Neural cell (in vitro differentiated cells): ENCODE measurements at regions not wholly inside any gene's neighbourhood (a gene's known extent, or its start where the extent isn't known, plus 50 kb on each side); places are given as distances from the start of the nearest gene placed in this dataset.

Experiments
- H2AFZ ChIP-seq: fragments of 200-600, 300-800 bp; sonication (generic), shearing (Covaris generic); 2 replicates; pipeline ENCODE4 v1.6.0; 2014; ENCODE audit warnings: low read depth, mild to moderate bottlenecking, antibody characterized with exemption, low read length, moderate library complexity
- H3F3A ChIP-seq: fragments of 200-600 bp; shearing (Covaris generic); 2 replicates; pipeline ENCODE4 v1.6.1; 2016; ENCODE audit warnings: mild to moderate bottlenecking, moderate library complexity, mixed read lengths, antibody characterized with exemption, low read length; ENCODE audit not compliant: insufficient read depth, poor library complexity, severe bottlenecking
- H3K27ac ChIP-seq: fragments of 200-600, 300-800 bp; sonication (generic), shearing (Covaris generic); 2 replicates; pipeline ENCODE4 v1.5.1; 2014; ENCODE audit warnings: mild to moderate bottlenecking, low read length, moderate library complexity
- H3K27me3 ChIP-seq: fragments of 300-800, 200-600 bp; sonication (generic), shearing (Covaris generic); 2 replicates; pipeline ENCODE4 v1.6.0; 2014; ENCODE audit warnings: mild to moderate bottlenecking, low read depth, low read length, moderate library complexity; ENCODE audit not compliant: insufficient read depth
- H3K36me3 ChIP-seq: fragments of 300-800, 200-600 bp; sonication (generic), shearing (Covaris generic); 2 replicates; pipeline ENCODE4 v1.5.1; 2014; ENCODE audit warnings: mild to moderate bottlenecking, antibody characterized with exemption, low read length, moderate library complexity; ENCODE audit not compliant: insufficient read depth
- H3K4me2 ChIP-seq: fragments of 300-800, 200-600 bp; sonication (generic), shearing (Covaris generic); 2 replicates; pipeline ENCODE4 v1.6.0; 2014; ENCODE audit warnings: mild to moderate bottlenecking, low read length
- H3K4me3 ChIP-seq: fragments of 300-800, 200-600 bp; sonication (generic), shearing (Covaris generic); 2 replicates; pipeline ENCODE4 v1.5.1; 2014; ENCODE audit warnings: mild to moderate bottlenecking, low read length, moderate library complexity
- H3K79me2 ChIP-seq: fragments of 200-600 bp; shearing (Covaris generic); replicated peaks from 2 replicates; pipeline ENCODE4 v1.6.0; 2014; ENCODE audit warnings: mild to moderate bottlenecking, low read length, moderate library complexity; ENCODE audit not compliant: insufficient read depth
- H3K9ac ChIP-seq: fragments of 300-800, 200-600 bp; sonication (generic), shearing (Covaris generic); 2 replicates; pipeline ENCODE4 v1.6.1; 2016; ENCODE audit warnings: mild to moderate bottlenecking, low read length, mixed read lengths
- H3K9me2 ChIP-seq: fragments of 200-600 bp; shearing (Covaris generic); 2 replicates; pipeline ENCODE4 v1.6.1; 2016; ENCODE audit warnings: mild to moderate bottlenecking, low read length, mixed read lengths; ENCODE audit not compliant: insufficient read depth
- H3K9me3 ChIP-seq: fragments of 200-600, 300-800 bp; sonication (generic), shearing (Covaris generic); 2 replicates; pipeline ENCODE4 v1.6.1; 2016; ENCODE audit warnings: mild to moderate bottlenecking, mixed run types, low read length, moderate library complexity, mixed read lengths
- H4K20me1 ChIP-seq: fragments of 200-600 bp; shearing (Covaris generic); 2 replicates; pipeline ENCODE4 v1.6.1; 2016; ENCODE audit warnings: mild to moderate bottlenecking, mixed run types; ENCODE audit not compliant: insufficient read depth
- EP300 ChIP-seq: fragments of 450-650 bp; conservative IDR thresholded peaks from 2 replicates; pipeline ENCODE4 v1.6.1; 2014; ENCODE audit warnings: antibody characterized with exemption, mild to moderate bottlenecking, moderate library complexity; ENCODE audit not compliant: poor library complexity, severe bottlenecking
- EZH2 ChIP-seq: fragments of 200-600, 300-800 bp; shearing (Covaris generic), sonication (generic); IDR thresholded peaks from 2 replicates; pipeline ENCODE4 v1.6.1; 2014; ENCODE audit warnings: antibody characterized with exemption, low read length, borderline replicate concordance, mild to moderate bottlenecking; ENCODE audit not compliant: insufficient read depth, poor library complexity, severe bottlenecking
- MXI1 ChIP-seq: fragments of 450-650 bp; conservative IDR thresholded peaks from 2 replicates; pipeline ENCODE4 v1.6.1; 2014; ENCODE audit warnings: antibody characterized with exemption, mild to moderate bottlenecking; ENCODE audit not compliant: poor library complexity, severe bottlenecking
- POLR2AphosphoS5 ChIP-seq: IDR thresholded peaks from 2 replicates; pipeline ENCODE4 v1.6.1; 2012
- RAD21 ChIP-seq: fragments of 450-650 bp; conservative IDR thresholded peaks from 2 replicates; pipeline ENCODE4 v1.6.1; 2014; ENCODE audit warnings: antibody characterized with exemption, mild to moderate bottlenecking, moderate library complexity
- REST ChIP-seq: IDR thresholded peaks from 2 replicates; pipeline ENCODE4 v1.6.1; 2012; ENCODE audit warnings: borderline replicate concordance
- SMC3 ChIP-seq: fragments of 450-650 bp; conservative IDR thresholded peaks from 2 replicates; pipeline ENCODE4 v1.6.1; 2014; ENCODE audit warnings: antibody characterized with exemption, mild to moderate bottlenecking, moderate library complexity; ENCODE audit not compliant: poor library complexity
- TAF1 ChIP-seq: IDR thresholded peaks from 2 replicates; pipeline ENCODE4 v1.6.1; 2012; ENCODE audit warnings: low read depth
- TF ChIP-seq, protein P1 (sequence below): fragments of 450-650 bp; IDR thresholded peaks from 2 replicates; pipeline ENCODE4 v1.5.1; 2014; ENCODE audit warnings: antibody characterized with exemption, mild to moderate bottlenecking, moderate library complexity; ENCODE audit not compliant: poor library complexity, severe bottlenecking

- Histone ChIP-seq H3K27ac (no peak overlapping the region), H4K20me1 (no peaks in the 10 kb centered on the region), H3K9me3 (no peaks in the 10 kb centered on the region), H3K9ac (no peak overlapping the region), H3K4me3 (no peak overlapping the region), H2AFZ (no peak overlapping the region), H3K9me2 (no peaks in the 10 kb centered on the region), H3K36me3 (no peaks in the 10 kb centered on the region), H3K4me2 (no peak overlapping the region), H3K27me3 (no peaks in the 10 kb centered on the region), H3K79me2 (no peaks in the 10 kb centered on the region), H3F3A (no peaks in the 10 kb centered on the region)
- no peak for TF ChIP-seq SMC3
- TF ChIP-seq TAF1 = no peak
- no peak for TF ChIP-seq MXI1
- TF ChIP-seq EP300 = no peak
- TF ChIP-seq REST = no peak
- TF ChIP-seq POLR2AphosphoS5 = no peak
- TF ChIP-seq, protein P1, sequence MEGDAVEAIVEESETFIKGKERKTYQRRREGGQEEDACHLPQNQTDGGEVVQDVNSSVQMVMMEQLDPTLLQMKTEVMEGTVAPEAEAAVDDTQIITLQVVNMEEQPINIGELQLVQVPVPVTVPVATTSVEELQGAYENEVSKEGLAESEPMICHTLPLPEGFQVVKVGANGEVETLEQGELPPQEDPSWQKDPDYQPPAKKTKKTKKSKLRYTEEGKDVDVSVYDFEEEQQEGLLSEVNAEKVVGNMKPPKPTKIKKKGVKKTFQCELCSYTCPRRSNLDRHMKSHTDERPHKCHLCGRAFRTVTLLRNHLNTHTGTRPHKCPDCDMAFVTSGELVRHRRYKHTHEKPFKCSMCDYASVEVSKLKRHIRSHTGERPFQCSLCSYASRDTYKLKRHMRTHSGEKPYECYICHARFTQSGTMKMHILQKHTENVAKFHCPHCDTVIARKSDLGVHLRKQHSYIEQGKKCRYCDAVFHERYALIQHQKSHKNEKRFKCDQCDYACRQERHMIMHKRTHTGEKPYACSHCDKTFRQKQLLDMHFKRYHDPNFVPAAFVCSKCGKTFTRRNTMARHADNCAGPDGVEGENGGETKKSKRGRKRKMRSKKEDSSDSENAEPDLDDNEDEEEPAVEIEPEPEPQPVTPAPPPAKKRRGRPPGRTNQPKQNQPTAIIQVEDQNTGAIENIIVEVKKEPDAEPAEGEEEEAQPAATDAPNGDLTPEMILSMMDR = no peak
- TF ChIP-seq EZH2 = no peak
- TF ChIP-seq RAD21 = no peak
These were observed 228.7 kb downstream of the NUAK1 start for GRCh38 chr12:105910030-105910429.

- TF ChIP-seq, protein P1 = no peak
- TF ChIP-seq REST (no peak), MXI1 (no peak), EP300 (no peak), SMC3 (no peak), TAF1 (no peak), RAD21 (no peak), EZH2 (no peak), POLR2AphosphoS5 (no peak)
- no peak overlapping the region for H3K4me3 ChIP-seq
- no peak overlapping the region for H3K9ac ChIP-seq
- H2AFZ ChIP-seq = no peak overlapping the region
- H3K9me2 ChIP-seq = no peaks in the 10 kb centered on the region
- no peaks in the 10 kb centered on the region for H3F3A ChIP-seq
- H3K27me3 ChIP-seq = no peaks in the 10 kb centered on the region
- H3K4me2 ChIP-seq = no peak overlapping the region
- H3K79me2 ChIP-seq = no peaks in the 10 kb centered on the region
- no peaks in the 10 kb centered on the region for H3K36me3 ChIP-seq
- no peaks in the 10 kb centered on the region for H3K9me3 ChIP-seq
- H4K20me1 ChIP-seq = no peaks in the 10 kb centered on the region
- no peak overlapping the region for H3K27ac ChIP-seq
These were observed 226.8 kb downstream of the NUAK1 start for GRCh38 chr12:105911966-105912365.
